GM13976 (cell line): ENCODE measurements at regions not wholly inside any gene's neighbourhood (a gene's known extent, or its start where the extent isn't known, plus 50 kb on each side); places are given as distances from the start of the nearest gene placed in this dataset.

Experiments used
- DNase-seq: peaks from one replicate; pipeline ENCODE4 v3.0.0; 2012; ENCODE audit warnings: low spot score
- CTCF ChIP-seq: IDR thresholded peaks from 2 replicates; pipeline ENCODE4 v1.5.1; 2012; ENCODE audit warnings: borderline replicate concordance, mild to moderate bottlenecking; ENCODE audit not compliant: insufficient read depth; ENCODE audit errors: extremely low read depth, missing control alignments, control extremely low read depth
- in situ Hi-C: fragments of 300-500 bp; cut with MboI; formaldehyde crosslinking; loops from one replicate; pipeline ENCODE4 v1.12.0; 2022; ENCODE audit warnings: low sequenced_read_pairs, mixed read lengths, inconsistent platforms; ENCODE audit not compliant: unreplicated experiment

- DNase-seq: no peak
- in situ Hi-C loops: no loop called here
- no peak for TF ChIP-seq CTCF
Measured at GRCh38 chr16:9545522-9546437, 454.3 kb downstream of the HAPSTR1 start.

- in situ Hi-C loops: no loop called here
- TF ChIP-seq CTCF: no peak
Measured at GRCh38 chr16:9546438-9546786, 455.0 kb downstream of the HAPSTR1 start.

GRCh38 chr16:9549487-9549886 lies 458.0 kb downstream of the HAPSTR1 start:
- no peak for TF ChIP-seq CTCF
- in situ Hi-C loops: no loop called here
- DNase-seq: no peak

More at GRCh38 chr16:9546438-9546786, 455.0 kb downstream of the HAPSTR1 start:
- no peak for DNase-seq

- no peak for DNase-seq
- TF ChIP-seq CTCF: no peak
- in situ Hi-C loops: no loop called here
Measured at GRCh38 chr16:9555051-9555450, 463.6 kb downstream of the HAPSTR1 start.

GRCh38 chr16:9556949-9557665 lies 465.7 kb downstream of the HAPSTR1 start:
- in situ Hi-C loops: no loop called here
- no peak for TF ChIP-seq CTCF
- DNase-seq: no peak

- in situ Hi-C loops: no loop called here
- no peak for TF ChIP-seq CTCF
- DNase-seq: no peak
Measured at GRCh38 chr16:9557713-9558112, 466.3 kb downstream of the HAPSTR1 start.
